H9 (cell line): ENCODE measurements at regions not wholly inside any gene's neighbourhood (a gene's known extent, or its start where the extent isn't known, plus 50 kb on each side); places are given as distances from the start of the nearest gene placed in this dataset.

Source experiments
- DNase-seq: peaks from one replicate; pipeline ENCODE4 v3.0.0-alpha.2; 2017
- H2AFZ ChIP-seq: one replicate; pipeline ENCODE4 v1.6.1; 2013; ENCODE audit warnings: mild to moderate bottlenecking, low read length, control low read depth, moderate library complexity
- H2AK5ac ChIP-seq: 2 replicates; pipeline ENCODE4 v1.6.1; 2013; ENCODE audit warnings: low read length, control low read depth, mixed read lengths; ENCODE audit not compliant: insufficient read length
- H2BK120ac ChIP-seq: one replicate; pipeline ENCODE4 v1.6.1; 2013; ENCODE audit warnings: low read depth, mild to moderate bottlenecking, low read length, control low read depth, inconsistent platforms; ENCODE audit not compliant: poor library complexity, severe bottlenecking
- H2BK12ac ChIP-seq: 2 replicates; pipeline ENCODE4 v1.6.1; 2013; ENCODE audit warnings: low read length, control low read depth, mixed read lengths, low read depth; ENCODE audit not compliant: insufficient read length
- H2BK15ac ChIP-seq: 2 replicates; pipeline ENCODE4 v1.6.1; 2013; ENCODE audit warnings: low read depth, low read length, control low read depth
- H2BK20ac ChIP-seq: one replicate; pipeline ENCODE4 v1.6.1; 2013; ENCODE audit warnings: low read depth, mild to moderate bottlenecking, low read length, control low read depth, inconsistent platforms; ENCODE audit not compliant: poor library complexity, severe bottlenecking
- H2BK5ac ChIP-seq: 2 replicates; pipeline ENCODE4 v1.6.1; 2013; ENCODE audit warnings: low read length, control low read depth, mixed read lengths; ENCODE audit not compliant: insufficient read length
- H3K14ac ChIP-seq: 2 replicates; pipeline ENCODE4 v1.6.1; 2013; ENCODE audit warnings: low read length, control low read depth; ENCODE audit not compliant: insufficient read depth
- H3K18ac ChIP-seq: 2 replicates; pipeline ENCODE4 v1.6.1; 2013; ENCODE audit warnings: low read depth, mild to moderate bottlenecking, mixed read lengths, low read length, control low read depth; ENCODE audit not compliant: insufficient read length
- H3K23ac ChIP-seq: 2 replicates; pipeline ENCODE4 v1.6.1; 2013; ENCODE audit warnings: low read length, control low read depth, mixed read lengths, low read depth; ENCODE audit not compliant: insufficient read length
- H3K23me2 ChIP-seq: 2 replicates; pipeline ENCODE4 v1.6.1; 2013; ENCODE audit warnings: low read depth, mild to moderate bottlenecking, mixed read lengths, low read length, control low read depth; ENCODE audit not compliant: insufficient read length, poor library complexity, severe bottlenecking
- H3K27ac ChIP-seq: 2 replicates; pipeline ENCODE4 v1.5.1; 2013; ENCODE audit warnings: low read length, control low read depth, mixed read lengths, low read depth; ENCODE audit not compliant: insufficient read length
- H3K27me3 ChIP-seq: 2 replicates; pipeline ENCODE4 v1.6.1; 2013; ENCODE audit warnings: low read length, control low read depth, inconsistent platforms; ENCODE audit not compliant: insufficient read depth
- H3K4ac ChIP-seq: 2 replicates; pipeline ENCODE4 v1.6.1; 2013; ENCODE audit warnings: low read depth, mild to moderate bottlenecking, control low read depth, inconsistent platforms, low read length, moderate library complexity
- H3K4me1 ChIP-seq: 2 replicates; pipeline ENCODE4 v1.6.1; 2013; ENCODE audit warnings: low read length, control low read depth, inconsistent platforms; ENCODE audit not compliant: insufficient read depth
- H3K4me2 ChIP-seq: 2 replicates; pipeline ENCODE4 v1.6.1; 2013; ENCODE audit warnings: low read length, control low read depth, mixed read lengths; ENCODE audit not compliant: insufficient read length, insufficient read depth
- H3K56ac ChIP-seq: 2 replicates; pipeline ENCODE4 v1.6.1; 2013; ENCODE audit warnings: low read depth, mild to moderate bottlenecking, mixed read lengths, low read length, control low read depth; ENCODE audit not compliant: insufficient read length
- H3K79me1 ChIP-seq: 2 replicates; pipeline ENCODE4 v1.6.1; 2013; ENCODE audit warnings: low read depth, mild to moderate bottlenecking, moderate library complexity, low read length, control low read depth, inconsistent platforms; ENCODE audit not compliant: insufficient read depth, poor library complexity, severe bottlenecking
- H3K79me2 ChIP-seq: 2 replicates; pipeline ENCODE4 v1.6.1; 2013; ENCODE audit warnings: low read length, control low read depth, inconsistent platforms; ENCODE audit not compliant: insufficient read depth
- H3K9ac ChIP-seq: 2 replicates; pipeline ENCODE4 v1.6.1; 2013; ENCODE audit warnings: low read length, control low read depth, mixed read lengths; ENCODE audit not compliant: insufficient read length; ENCODE audit errors: extremely low read depth
- H3K9me3 ChIP-seq: one replicate; pipeline ENCODE4 v1.6.1; 2013; ENCODE audit warnings: low read depth, low read length, inconsistent platforms; ENCODE audit not compliant: control insufficient read depth
- H3T11ph ChIP-seq: one replicate; pipeline ENCODE4 v1.6.1; 2013; ENCODE audit warnings: mild to moderate bottlenecking, low read length, control low read depth, inconsistent platforms
- H4K20me1 ChIP-seq: one replicate; pipeline ENCODE4 v1.6.1; 2013; ENCODE audit not compliant: control insufficient read depth, insufficient read length, insufficient read depth
- H4K5ac ChIP-seq: 2 replicates; pipeline ENCODE4 v1.6.1; 2013; ENCODE audit warnings: low read depth, mild to moderate bottlenecking, mixed read lengths, low read length, control low read depth; ENCODE audit not compliant: insufficient read length
- H4K8ac ChIP-seq: replicated peaks from 2 replicates; pipeline ENCODE4 v1.6.1; 2013; ENCODE audit warnings: low read length, control low read depth, mixed read lengths, low read depth; ENCODE audit not compliant: insufficient read length
- H4K91ac ChIP-seq: 2 replicates; pipeline ENCODE4 v1.6.1; 2013; ENCODE audit warnings: low read depth, mild to moderate bottlenecking, moderate library complexity, mixed read lengths, low read length, control low read depth; ENCODE audit not compliant: insufficient read length
- H3K27ac Mint-ChIP-seq, 3 experiments: 2 replicates in 2 of 3; 3 replicates in 1 of 3; pipeline ENCODE4 v1.8.0; 2020 to 2021; ENCODE audit warnings: mixed read lengths in 3 of 3, mild to moderate bottlenecking in 1 of 3, moderate library complexity in 1 of 3
- H3K27me3 Mint-ChIP-seq: 2 replicates; pipeline ENCODE4 v1.8.0; 2021; ENCODE audit warnings: low read depth, mild to moderate bottlenecking, moderate library complexity, mixed read lengths
- H3K36me3 Mint-ChIP-seq, 3 experiments: 2 replicates in 2 of 3; 3 replicates in 1 of 3; pipeline ENCODE4 v1.8.0; 2020 to 2021; ENCODE audit warnings: low read depth in 3 of 3, mixed read lengths in 3 of 3; ENCODE audit not compliant: insufficient read depth in 1 of 3
- H3K4me1 Mint-ChIP-seq, 2 experiments: 2 replicates each; pipeline ENCODE4 v1.8.0; 2020; ENCODE audit warnings: mixed read lengths in 2 of 2
- H3K4me3 Mint-ChIP-seq, 2 experiments: 2 replicates in 1 of 2; 3 replicates in 1 of 2; pipeline ENCODE4 v1.8.0; 2020 to 2021; ENCODE audit warnings: mild to moderate bottlenecking in 2 of 2, mixed read lengths in 2 of 2, moderate library complexity in 1 of 2
- H3K9me3 Mint-ChIP-seq, 2 experiments: 2 replicates in 1 of 2; 3 replicates in 1 of 2; pipeline ENCODE4 v1.8.0; 2020; ENCODE audit warnings: mild to moderate bottlenecking in 2 of 2, mixed read lengths in 2 of 2, moderate library complexity in 1 of 2
- CTCF ChIP-seq: fragments of 200-600 bp; sonication (generic); conservative IDR thresholded peaks from 3 replicates; pipeline ENCODE4 v1.8.0; 2021; ENCODE audit warnings: antibody characterized with exemption, mild to moderate bottlenecking
- WGBS: extraction: QIAGEN DNeasy Blood & Tissue Kit; methylation state at CpG from one replicate; pipeline ENCODE4 v1.1.7; 2013; ENCODE audit warnings: missing lambda C conversion rate, low lambda C conversion rate, mixed read lengths; ENCODE audit not compliant: insufficient read length; ENCODE audit errors: extremely low coverage; 5-methylcytosine and 5-hydroxymethylcytosine counted together

GRCh38 chr22:47573141-47573540 lies 810.7 kb downstream of the TBC1D22A start:
- Histone ChIP-seq H3K18ac (no peak overlapping the region), H3K9me3 (peaks cover 91% of the 10 kb centered on the region), H2BK5ac (no peak overlapping the region), H2BK12ac (no peak overlapping the region), H3K14ac (no peak overlapping the region), H3K23me2 (no peaks in the 10 kb centered on the region), H3K23ac (no peak overlapping the region), H2BK120ac (no peak overlapping the region), H3K4me2 (no peak overlapping the region), H3T11ph (no peak overlapping the region), H2BK20ac (no peak overlapping the region), H2AFZ (no peak overlapping the region), H3K4me1 (no peaks in the 10 kb centered on the region), H4K5ac (no peak overlapping the region), H4K91ac (no peak overlapping the region), H3K56ac (no peak overlapping the region), H3K9ac (no peak overlapping the region), H4K8ac (no peak overlapping the region), H4K20me1 (no peaks in the 10 kb centered on the region), H2AK5ac (no peak overlapping the region), H3K4ac (no peak overlapping the region), H3K27me3 (no peaks in the 10 kb centered on the region), H3K79me2 (no peaks in the 10 kb centered on the region), H3K27ac (no peak overlapping the region), H3K79me1 (no peaks in the 10 kb centered on the region), H2BK15ac (no peak overlapping the region)
- peaks cover 48 to 98% of the 10 kb centered on the region in 2 experiments for H3K9me3 Mint-ChIP-seq
- no CpG with 5 or more reads among the region's 7 CpGs for WGBS
- DNase-seq: no peak
- no peak overlapping the region for H3K4me3 Mint-ChIP-seq
- TF ChIP-seq CTCF: no peak
- no peak overlapping the region for H3K27ac Mint-ChIP-seq
- H3K4me1 Mint-ChIP-seq: no peaks in the 10 kb centered on the region
- H3K36me3 Mint-ChIP-seq: peaks cover 2 to 56% (median 36%) of the 10 kb centered on the region in 3 experiments
- peaks cover 3% of the 10 kb centered on the region for H3K27me3 Mint-ChIP-seq
